Natural killer cell treated with Interleukin-12 subunit alpha and Interleukin-12 subunit beta and Interleukin-15 and Interleukin-18, amount 100 ng/mL, for 72 hours (primary cell): ENCODE measurements at regions not wholly inside any gene's neighbourhood (a gene's known extent, or its start where the extent isn't known, plus 50 kb on each side); places are given as distances from the start of the nearest gene placed in this dataset.

Source experiments
- ATAC-seq, 2 donors: fragments of 150-1000 bp; cut with Tn5 transposase in 1 of 2; sonication (Bioruptor Pico), chemical (Tn5 transposase) in 1 of 2; 2 replicates each; pipeline ENCODE4 v1.10.0; 2021
- DNase-seq: peaks from one replicate; pipeline ENCODE4 v3.0.0; 2022; ENCODE audit warnings: low spot score
- H3K27ac Mint-ChIP-seq, 2 donors: 1 replicate in 1 of 2; 2 replicates in 1 of 2; pipeline ENCODE4 v1.8.0; 2022; ENCODE audit warnings: mixed read lengths in 2 of 2, mild to moderate bottlenecking in 1 of 2, moderate library complexity in 1 of 2
- H3K27me3 Mint-ChIP-seq, 2 donors: 1 replicate in 1 of 2; 2 replicates in 1 of 2; pipeline ENCODE4 v1.8.0; 2022; ENCODE audit warnings: mixed read lengths in 2 of 2
- H3K36me3 Mint-ChIP-seq: one replicate; pipeline ENCODE4 v1.8.0; 2022; ENCODE audit warnings: mixed read lengths
- H3K4me1 Mint-ChIP-seq, 2 donors: 1 replicate in 1 of 2; 2 replicates in 1 of 2; pipeline ENCODE4 v1.8.0; 2022; ENCODE audit warnings: low read depth in 2 of 2, mixed read lengths in 2 of 2, mild to moderate bottlenecking in 1 of 2
- H3K4me3 Mint-ChIP-seq: one replicate; pipeline ENCODE4 v1.8.0; 2022; ENCODE audit warnings: mixed read lengths
- H3K9me3 Mint-ChIP-seq: 2 replicates; pipeline ENCODE4 v1.8.0; 2022; ENCODE audit warnings: mixed read lengths

DNA sequence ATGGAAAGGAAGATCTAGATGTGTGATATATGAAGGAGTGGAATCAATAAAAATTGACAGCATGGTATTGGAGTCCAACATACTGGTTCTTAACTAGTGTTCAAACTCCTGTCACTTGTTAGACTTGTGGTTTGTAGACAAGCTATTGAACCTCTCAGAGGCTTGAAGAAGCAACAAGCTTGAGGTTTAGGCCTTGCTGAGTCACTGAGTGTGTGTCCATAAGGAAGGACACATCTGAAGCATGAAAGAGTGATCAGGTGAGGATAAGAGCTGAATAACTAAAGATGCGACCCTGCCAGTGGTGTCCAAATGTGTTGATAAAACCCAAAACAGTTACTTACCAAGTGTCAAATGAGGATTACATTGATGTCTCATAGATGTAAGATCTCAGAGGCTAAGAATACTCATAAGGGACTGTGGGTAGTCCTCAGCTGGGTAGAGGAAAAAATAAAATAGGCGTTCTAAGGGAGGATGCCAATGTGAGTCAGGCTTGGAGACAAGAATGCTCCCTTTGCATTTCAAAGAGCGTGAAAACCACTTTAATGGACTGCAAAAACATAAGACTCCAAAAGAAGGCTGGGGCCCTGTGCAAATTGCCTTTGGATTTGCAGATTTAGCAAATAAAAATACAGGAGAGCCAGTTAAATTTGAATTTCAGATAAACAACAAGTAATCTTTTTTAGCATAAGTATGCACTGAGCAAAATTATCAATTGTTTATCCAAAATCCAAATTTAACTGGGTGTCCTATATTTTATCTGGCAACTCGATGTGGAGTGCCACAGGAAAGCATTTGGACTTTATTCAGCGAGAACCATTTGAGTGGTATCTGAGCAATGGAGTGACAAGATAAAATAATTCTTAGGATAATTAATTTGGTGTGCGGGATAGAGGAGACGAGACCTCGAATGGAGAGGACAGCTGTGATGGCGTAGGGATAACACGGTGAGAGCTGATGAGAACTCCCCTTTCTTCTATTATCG lies 757.3 kb upstream of the WWC1 start:
- DNase-seq: no peak
- no peaks in the 10 kb centered on the region for H3K27me3 Mint-ChIP-seq
- no peaks in the 10 kb centered on the region for H3K4me1 Mint-ChIP-seq
- H3K9me3 Mint-ChIP-seq: peaks cover 17% of the 10 kb centered on the region
- no peak for ATAC-seq
- no peak overlapping the region for H3K27ac Mint-ChIP-seq
- H3K36me3 Mint-ChIP-seq: peaks cover 4% of the 10 kb centered on the region
- H3K4me3 Mint-ChIP-seq: no peak overlapping the region

DNA sequence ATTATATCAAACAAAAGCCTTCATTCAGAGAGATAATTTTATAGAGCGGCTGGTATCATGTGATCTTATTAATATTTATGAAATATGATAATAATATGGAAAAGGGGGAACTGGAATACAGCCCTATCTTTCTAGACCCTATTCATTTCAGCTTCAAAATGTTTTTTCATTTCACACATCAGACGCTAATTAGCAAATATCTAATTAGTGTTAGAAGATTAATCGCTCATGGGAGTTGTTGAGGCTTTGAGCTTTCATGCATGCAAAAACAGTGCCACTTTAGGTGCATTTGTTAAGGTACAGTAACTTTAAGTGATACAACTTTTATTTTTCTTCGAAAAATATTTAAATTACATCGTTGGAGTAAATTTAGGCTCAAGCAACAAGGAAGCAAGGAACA lies 751.7 kb upstream of the WWC1 start:
- H3K4me3 Mint-ChIP-seq: no peak overlapping the region
- H3K9me3 Mint-ChIP-seq: peaks cover 16% of the 10 kb centered on the region
- no peaks in the 10 kb centered on the region for H3K27me3 Mint-ChIP-seq
- no peak overlapping the region for H3K27ac Mint-ChIP-seq
- no peak for ATAC-seq
- H3K4me1 Mint-ChIP-seq: no peaks in the 10 kb centered on the region
- H3K36me3 Mint-ChIP-seq: peaks cover 4% of the 10 kb centered on the region
- no peak for DNase-seq

GRCh38 chr5:167546270-167546669 lies 745.2 kb upstream of the WWC1 start:
- Mint-ChIP-seq H3K4me3 (no peak overlapping the region), H3K4me1 (no peaks in the 10 kb centered on the region), H3K36me3 (no peaks in the 10 kb centered on the region), H3K9me3 (peaks cover 12% of the 10 kb centered on the region), H3K27ac (no peak overlapping the region), H3K27me3 (no peaks in the 10 kb centered on the region)
- no peak for ATAC-seq
- DNase-seq: no peak

- ATAC-seq (no peak), DNase-seq (no peak)
- Mint-ChIP-seq H3K36me3 (no peaks in the 10 kb centered on the region), H3K4me1 (no peaks in the 10 kb centered on the region), H3K27me3 (no peaks in the 10 kb centered on the region), H3K9me3 (peaks cover 11% of the 10 kb centered on the region), H3K27ac (no peak overlapping the region), H3K4me3 (no peak overlapping the region)
Measured at GRCh38 chr5:167552356-167552755, 739.1 kb upstream of the WWC1 start.

- H3K9me3 Mint-ChIP-seq: peaks cover 11% of the 10 kb centered on the region
Measured at GRCh38 chr5:167553511-167553910, 737.9 kb upstream of the WWC1 start.

DNA sequence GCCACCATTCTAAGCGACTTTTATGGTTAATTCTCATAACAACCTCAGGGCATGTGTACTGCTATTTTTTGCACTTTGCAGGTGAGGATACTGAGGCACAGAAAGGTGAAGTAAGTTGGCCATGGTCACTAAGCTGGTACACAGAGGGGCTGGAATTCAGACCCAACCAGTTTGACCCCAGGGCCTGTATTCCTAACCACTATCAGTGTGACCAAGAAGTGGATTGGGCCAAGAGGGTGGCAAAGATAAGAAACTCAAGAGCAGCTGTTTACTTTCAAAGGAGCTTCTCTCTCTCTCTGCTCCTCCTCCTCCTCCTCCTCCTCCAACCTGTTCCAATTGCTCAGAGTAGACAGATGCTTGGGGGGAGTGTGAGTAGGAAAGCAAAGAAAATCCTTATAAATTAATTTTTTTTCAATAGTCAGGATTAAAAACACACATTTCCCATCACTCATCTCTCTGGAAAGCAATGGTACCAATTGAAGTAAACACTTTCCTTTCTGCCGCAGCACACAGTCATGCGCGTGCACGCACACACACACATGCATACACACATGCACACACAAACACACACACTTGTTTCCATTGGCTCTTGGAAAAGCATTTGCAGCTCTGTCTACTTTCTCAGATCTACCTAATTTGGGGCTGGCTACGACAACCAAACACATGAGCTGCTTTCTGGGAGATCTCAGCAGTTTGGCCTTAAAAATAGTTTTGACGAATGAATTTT lies 736.7 kb upstream of the WWC1 start:
- Mint-ChIP-seq H3K27me3 (no peaks in the 10 kb centered on the region), H3K4me1 (no peaks in the 10 kb centered on the region), H3K36me3 (no peaks in the 10 kb centered on the region), H3K4me3 (no peak overlapping the region), H3K27ac (no peak overlapping the region), H3K9me3 (peaks cover 9% of the 10 kb centered on the region)
- DNase-seq (no peak), ATAC-seq (no peak)

More at GRCh38 chr5:167553511-167553910, 737.9 kb upstream of the WWC1 start:
- Mint-ChIP-seq H3K27ac (no peak overlapping the region), H3K27me3 (no peaks in the 10 kb centered on the region), H3K36me3 (no peaks in the 10 kb centered on the region), H3K4me1 (no peaks in the 10 kb centered on the region), H3K4me3 (no peak overlapping the region)
- DNase-seq: no peak
- ATAC-seq: no peak

- H3K4me3 Mint-ChIP-seq: no peak overlapping the region
- ATAC-seq: no peak
- no peaks in the 10 kb centered on the region for H3K4me1 Mint-ChIP-seq
Measured at GRCh38 chr5:167555565-167556166, 735.8 kb upstream of the WWC1 start.

DNA sequence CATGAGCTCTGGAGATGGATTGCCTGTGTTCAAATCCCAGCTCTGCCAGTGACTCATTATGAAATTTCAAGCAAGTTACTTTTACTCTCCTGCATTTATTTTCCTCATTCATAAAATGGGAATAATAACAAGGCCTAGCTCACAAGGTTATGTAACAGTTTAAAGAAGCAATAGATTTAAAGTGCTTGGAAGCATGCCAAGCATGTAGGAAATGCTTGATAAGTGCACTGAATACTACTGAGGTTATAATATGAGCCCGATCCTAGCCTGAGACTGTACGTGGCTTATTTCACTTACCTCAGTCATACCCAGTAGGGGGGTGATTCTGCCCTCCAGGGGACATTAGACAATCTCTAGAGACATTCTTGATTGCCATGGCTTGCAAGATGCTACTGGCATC lies 734.1 kb upstream of the WWC1 start:
- Mint-ChIP-seq H3K36me3 (no peaks in the 10 kb centered on the region), H3K9me3 (peaks cover 9% of the 10 kb centered on the region), H3K27me3 (no peaks in the 10 kb centered on the region), H3K4me1 (no peaks in the 10 kb centered on the region), H3K4me3 (no peak overlapping the region), H3K27ac (no peak overlapping the region)
- ATAC-seq (no peak), DNase-seq (no peak)

More at GRCh38 chr5:167555565-167556166, 735.8 kb upstream of the WWC1 start:
- Mint-ChIP-seq H3K27ac (no peak overlapping the region), H3K36me3 (no peaks in the 10 kb centered on the region), H3K9me3 (peaks cover 9% of the 10 kb centered on the region), H3K27me3 (no peaks in the 10 kb centered on the region)
- no peak for DNase-seq

DNA sequence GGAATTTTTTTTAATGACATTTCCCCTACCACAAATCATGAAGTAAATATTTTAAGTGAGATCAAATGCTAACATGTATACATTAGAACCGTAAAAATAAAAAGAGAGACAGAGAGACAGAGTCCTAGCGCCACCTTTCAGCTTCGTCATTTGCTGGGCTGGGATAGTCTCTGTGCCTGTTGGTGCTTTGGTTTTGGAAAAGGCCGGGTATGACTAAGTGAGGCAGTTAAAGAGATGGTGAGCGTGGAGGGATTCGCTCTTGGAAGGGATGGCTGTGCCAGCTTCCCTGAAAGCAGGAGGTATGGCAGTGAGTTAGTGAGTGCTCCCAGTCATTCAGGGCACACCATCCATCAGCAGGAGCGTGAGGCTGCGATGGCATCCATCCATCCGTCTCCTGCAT lies 729.6 kb upstream of the WWC1 start:
- Mint-ChIP-seq H3K9me3 (no peaks in the 10 kb centered on the region), H3K4me1 (no peaks in the 10 kb centered on the region), H3K4me3 (no peak overlapping the region), H3K27me3 (no peaks in the 10 kb centered on the region), H3K36me3 (no peaks in the 10 kb centered on the region), H3K27ac (no peak overlapping the region)
- ATAC-seq (no peak), DNase-seq (no peak)

DNA sequence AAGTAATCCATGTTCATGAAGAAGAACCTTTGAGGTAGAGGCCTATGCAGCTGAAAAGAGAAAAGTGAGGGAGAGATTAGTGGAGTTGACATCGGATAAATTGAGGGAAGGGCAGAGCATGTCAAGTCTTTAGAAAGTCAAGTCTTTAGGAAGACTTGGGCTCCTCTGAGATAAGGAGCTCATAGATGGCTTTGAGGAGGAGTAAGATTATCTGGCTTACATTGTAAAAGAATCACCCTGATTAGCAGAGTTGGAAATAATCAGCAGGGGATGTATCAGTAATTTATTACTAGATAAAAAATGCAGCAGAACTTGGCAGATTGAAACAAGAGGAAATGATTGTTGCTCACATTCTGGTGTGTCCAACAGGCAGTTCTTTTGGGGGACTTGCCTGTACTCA lies 727.2 kb upstream of the WWC1 start:
- Mint-ChIP-seq H3K27ac (no peak overlapping the region), H3K4me1 (no peaks in the 10 kb centered on the region), H3K4me3 (no peak overlapping the region), H3K36me3 (no peaks in the 10 kb centered on the region), H3K9me3 (no peaks in the 10 kb centered on the region), H3K27me3 (no peaks in the 10 kb centered on the region)
- ATAC-seq: no peak
- DNase-seq: no peak

GRCh38 chr5:167565189-167565954 lies 726.1 kb upstream of the WWC1 start:
- ATAC-seq (no peak), DNase-seq (no peak)
- no peak overlapping the region for H3K27ac Mint-ChIP-seq
- no peaks in the 10 kb centered on the region for H3K27me3 Mint-ChIP-seq
- no peak overlapping the region for H3K4me3 Mint-ChIP-seq
- peaks cover 4% of the 10 kb centered on the region for H3K9me3 Mint-ChIP-seq
- H3K4me1 Mint-ChIP-seq: no peaks in the 10 kb centered on the region
- no peaks in the 10 kb centered on the region for H3K36me3 Mint-ChIP-seq

- peaks cover 0 to 2% of the 10 kb centered on the region in 2 donors for H3K4me1 Mint-ChIP-seq
- H3K4me3 Mint-ChIP-seq: no peak overlapping the region
- DNase-seq (no peak), ATAC-seq (no peak)
- H3K9me3 Mint-ChIP-seq: peaks cover 11% of the 10 kb centered on the region
- no peak overlapping the region for H3K27ac Mint-ChIP-seq
- H3K36me3 Mint-ChIP-seq: peaks cover 5% of the 10 kb centered on the region
- peaks cover 8 to 13% of the 10 kb centered on the region in 2 donors for H3K27me3 Mint-ChIP-seq
Measured at GRCh38 chr5:167570431-167570830, 721.0 kb upstream of the WWC1 start.

DNA sequence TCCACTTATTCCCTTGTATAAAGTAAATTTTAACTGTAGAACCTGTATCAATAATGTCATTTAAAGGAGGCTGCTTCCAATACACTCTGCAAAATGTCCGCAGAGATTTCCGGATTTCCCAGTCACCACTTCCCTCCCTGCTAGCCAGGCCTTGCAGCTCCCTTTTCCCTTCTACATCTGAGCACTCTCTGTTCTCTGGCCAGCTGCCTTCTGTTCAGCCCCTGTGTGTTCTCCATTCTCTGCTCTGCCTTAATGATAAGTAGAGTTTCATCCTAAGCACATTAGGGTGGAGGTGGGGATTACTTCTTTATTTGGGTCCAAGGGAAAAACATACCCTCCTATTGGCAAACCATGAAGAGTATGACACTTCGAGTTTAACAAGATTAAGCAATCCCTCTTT lies 719.6 kb upstream of the WWC1 start:
- Mint-ChIP-seq H3K36me3 (peaks cover 5% of the 10 kb centered on the region), H3K4me1 (peaks cover 0 to 2% of the 10 kb centered on the region in 2 donors), H3K27ac (no peak overlapping the region), H3K4me3 (no peak overlapping the region), H3K9me3 (peaks cover 11% of the 10 kb centered on the region), H3K27me3 (peaks cover 8 to 13% of the 10 kb centered on the region in 2 donors)
- ATAC-seq: no peak
- DNase-seq: no peak
